Gastrocnemius medialis (tissue), 4 donors: ENCODE measurements at regions not wholly inside any gene's neighbourhood (a gene's known extent, or its start where the extent isn't known, plus 50 kb on each side); places are given as distances from the start of the nearest gene placed in this dataset.

Experiments used
- CTCF ChIP-seq, 5 experiments: fragments of 450-650 bp in 3 of 5; fragments of 200-600 bp in 2 of 5; sonication (generic) in 2 of 5; IDR thresholded peaks in 4 of 5; conservative IDR thresholded peaks in 1 of 5; 1 replicate in 4 of 5; 2 replicates in 1 of 5; pipeline ENCODE4 v1.5.1; 2016 to 2019; ENCODE audit warnings: antibody characterized with exemption in 5 of 5, mild to moderate bottlenecking in 3 of 5, moderate library complexity in 3 of 5
- POLR2A ChIP-seq, 2 donors: fragments of 450-650 bp; IDR thresholded peaks; one replicate each; pipeline ENCODE4 v1.6.1; 2017; ENCODE audit warnings: antibody characterized with exemption in 2 of 2, mild to moderate bottlenecking in 2 of 2, moderate library complexity in 2 of 2

GRCh38 chr2:180759631-180760030 lies 220.8 kb upstream of the UBE2E3 start:
- TF ChIP-seq CTCF (IDR thresholded peaks at IDR 0.05 in 4 of 5, conservative IDR thresholded peaks at IDR 0.05 in 1 of 5) (no peak), POLR2A (IDR thresholded peaks at IDR 0.05) (no peak)
